Right atrium auricular region (tissue), 2 donors: ENCODE measurements at regions not wholly inside any gene's neighbourhood (a gene's known extent, or its start where the extent isn't known, plus 50 kb on each side); places are given as distances from the start of the nearest gene placed in this dataset.

Experiments used
- DNase-seq: peaks from one replicate; pipeline ENCODE4 v3.0.0-alpha.2; 2019; ENCODE audit warnings: low spot score
- H3K27ac ChIP-seq, 2 donors: fragments of 200-600 bp; sonication (generic); 1 replicate in 1 of 2; 2 replicates in 1 of 2; pipeline ENCODE4 v1.5.1; 2016 to 2019
- H3K27me3 ChIP-seq, 2 donors: fragments of 200-600 bp; sonication (generic); one replicate each; pipeline versions ENCODE4 v1.5.1 to v1.6.0; 2017 to 2019
- H3K36me3 ChIP-seq: fragments of 200-600 bp; sonication (generic); one replicate; pipeline ENCODE4 v1.5.1; 2016
- H3K4me1 ChIP-seq, 2 donors: fragments of 200-600 bp; sonication (generic); one replicate each; pipeline versions ENCODE4 v1.5.1 to v1.6.0; 2017 to 2019
- H3K4me3 ChIP-seq, 2 donors: fragments of 200-600 bp; sonication (generic); 1 replicate in 1 of 2; 2 replicates in 1 of 2; pipeline ENCODE4 v1.5.1; 2017 to 2019; ENCODE audit warnings: mild to moderate bottlenecking in 1 of 2, moderate library complexity in 1 of 2
- H3K9me3 ChIP-seq, 2 donors: fragments of 200-600 bp; sonication (generic); one replicate each; pipeline ENCODE4 v1.5.1; 2019
- CTCF ChIP-seq, 2 donors: fragments of 200-600 bp; sonication (generic); IDR thresholded peaks; one replicate each; pipeline ENCODE4 v1.5.1; 2019; ENCODE audit warnings: antibody characterized with exemption in 2 of 2

GRCh38 chr10:3263747-3264146 is 91.2 kb upstream of the PITRM1 start:
- Histone ChIP-seq H3K27ac (no peak overlapping the region), H3K27me3 (no peaks in the 10 kb centered on the region), H3K36me3 (no peaks in the 10 kb centered on the region), H3K9me3 (no peaks in the 10 kb centered on the region), H3K4me3 (no peak overlapping the region), H3K4me1 (no peaks in the 10 kb centered on the region)
- no peak for TF ChIP-seq CTCF (IDR thresholded peaks at IDR 0.05)
- no peak for DNase-seq

- H3K4me3 ChIP-seq: no peak overlapping the region
- no peak for TF ChIP-seq CTCF (IDR thresholded peaks at IDR 0.05)
- DNase-seq: no peak
- no peak overlapping the region for H3K27ac ChIP-seq
- no peaks in the 10 kb centered on the region for H3K9me3 ChIP-seq
- H3K36me3 ChIP-seq: no peaks in the 10 kb centered on the region
- no peaks in the 10 kb centered on the region for H3K4me1 ChIP-seq
- H3K27me3 ChIP-seq: no peaks in the 10 kb centered on the region
Observed at GRCh38 chr10:3263082-3263481, 90.5 kb upstream of the PITRM1 start.

GRCh38 chr10:3261921-3262320 is 89.3 kb upstream of the PITRM1 start:
- H3K27me3 ChIP-seq: no peaks in the 10 kb centered on the region
- no peak overlapping the region for H3K4me3 ChIP-seq
- no peak overlapping the region for H3K27ac ChIP-seq
- no peaks in the 10 kb centered on the region for H3K4me1 ChIP-seq
- H3K36me3 ChIP-seq: no peaks in the 10 kb centered on the region
- TF ChIP-seq CTCF (IDR thresholded peaks at IDR 0.05): no peak
- no peak for DNase-seq
- no peaks in the 10 kb centered on the region for H3K9me3 ChIP-seq

- TF ChIP-seq CTCF (IDR thresholded peaks at IDR 0.05): no peak
- H3K4me3 ChIP-seq: no peak overlapping the region
- DNase-seq: no peak
- no peaks in the 10 kb centered on the region for H3K9me3 ChIP-seq
- H3K4me1 ChIP-seq: no peaks in the 10 kb centered on the region
- no peak overlapping the region for H3K27ac ChIP-seq
- no peaks in the 10 kb centered on the region for H3K27me3 ChIP-seq
- no peaks in the 10 kb centered on the region for H3K36me3 ChIP-seq
Observed at GRCh38 chr10:3260066-3260834, 87.7 kb upstream of the PITRM1 start.

- Histone ChIP-seq H3K36me3 (no peaks in the 10 kb centered on the region), H3K4me3 (no peak overlapping the region), H3K27ac (no peak overlapping the region), H3K4me1 (no peaks in the 10 kb centered on the region), H3K9me3 (no peaks in the 10 kb centered on the region), H3K27me3 (no peaks in the 10 kb centered on the region)
- no peak for DNase-seq
- no peak for TF ChIP-seq CTCF (IDR thresholded peaks at IDR 0.05)
Observed at GRCh38 chr10:3259499-3259898, 86.9 kb upstream of the PITRM1 start.

- no peaks in the 10 kb centered on the region for H3K9me3 ChIP-seq
- no peak overlapping the region for H3K4me3 ChIP-seq
- no peak for DNase-seq
- H3K4me1 ChIP-seq: no peaks in the 10 kb centered on the region
- H3K27ac ChIP-seq: no peak overlapping the region
- no peaks in the 10 kb centered on the region for H3K36me3 ChIP-seq
- TF ChIP-seq CTCF (IDR thresholded peaks at IDR 0.05): no peak
- H3K27me3 ChIP-seq: no peaks in the 10 kb centered on the region
Observed at GRCh38 chr10:3258394-3258793, 85.8 kb upstream of the PITRM1 start.
